Loucy (cell line): ENCODE measurements at regions not wholly inside any gene's neighbourhood (a gene's known extent, or its start where the extent isn't known, plus 50 kb on each side); places are given as distances from the start of the nearest gene placed in this dataset.

Experiments
- CTCF ChIP-seq: fragments of 200-600 bp; sonication (generic); conservative IDR thresholded peaks from 2 replicates; pipeline ENCODE4 v1.5.1; 2014; ENCODE audit warnings: mild to moderate bottlenecking, antibody characterized with exemption, low read length
- EZH2phosphoT487 ChIP-seq: fragments of 200-600 bp; IDR thresholded peaks from 2 replicates; pipeline ENCODE4 v1.6.1; 2018; ENCODE audit warnings: antibody characterized with exemption, mild to moderate bottlenecking, moderate library complexity, borderline replicate concordance

GRCh38 chr4:136865526-136865925, 666.8 kb downstream of the PCDH18 start:
- TF ChIP-seq CTCF = no peak
- no peak for TF ChIP-seq EZH2phosphoT487
